HEK293 (cell line): ENCODE measurements at regions not wholly inside any gene's neighbourhood (a gene's known extent, or its start where the extent isn't known, plus 50 kb on each side); places are given as distances from the start of the nearest gene placed in this dataset.

ENCODE experiments used
- CTCF ChIA-PET: fragments of 350-600 bp; formaldehyde crosslinking; extraction: SDS; loops from one replicate; lab custom pipeline; 2021; ENCODE audit warnings: antibody characterized with exemption; lab: Yijun Ruan, JAX
- POLR2A ChIA-PET: fragments of 300-600 bp; formaldehyde crosslinking; extraction: SDS; loops from one replicate; lab custom pipeline; 2020; ENCODE audit warnings: antibody characterized with exemption, inconsistent platforms; lab: Yijun Ruan, JAX
- H3K27ac ChIP-seq: fragments of 200-500 bp; sonication (Bioruptor generic); 2 replicates; pipeline ENCODE4 v1.5.1; 2014; ENCODE audit warnings: low read depth, low read length, control low read depth, inconsistent platforms; ENCODE audit errors: extremely low read depth
- H3K36me3 ChIP-seq, 2 experiments: fragments of 200-500 bp in 1 of 2; sonication (Bioruptor generic) in 1 of 2; 1 replicate in 1 of 2; 2 replicates in 1 of 2; pipeline ENCODE4 v1.5.1; 2014 to 2017; ENCODE audit warnings: inconsistent platforms in 2 of 2, low read length in 2 of 2; ENCODE audit not compliant: control insufficient read depth in 2 of 2, insufficient read depth in 1 of 2
- H3K4me1 ChIP-seq: fragments of 200-500 bp; sonication (Bioruptor generic); 2 replicates; pipeline ENCODE4 v1.5.1; 2014; ENCODE audit warnings: mild to moderate bottlenecking, low read length, inconsistent platforms; ENCODE audit not compliant: control insufficient read depth, insufficient read depth
- H3K4me3 ChIP-seq: 2 replicates; pipeline ENCODE4 v1.5.1; 2011; ENCODE audit warnings: low read depth, mild to moderate bottlenecking, control low read depth, low read length, moderate library complexity
- H3K9me3 ChIP-seq: fragments of 200-500 bp; sonication (Bioruptor generic); 2 replicates; pipeline ENCODE4 v1.5.1; 2014; ENCODE audit warnings: low read depth, low read length, inconsistent platforms; ENCODE audit not compliant: control insufficient read depth, insufficient read depth
- BCL6B ChIP-seq: fragments of 450-650 bp; formaldehyde crosslinking; IDR thresholded peaks from 2 replicates; pipeline ENCODE4 v1.5.1; 2017; ENCODE audit warnings: missing biosample characterization, missing genetic modification characterization
- GLI2 ChIP-seq: fragments of 450-650 bp; formaldehyde crosslinking; IDR thresholded peaks from 2 replicates; pipeline ENCODE4; 2017; ENCODE audit warnings: missing biosample characterization, missing genetic modification characterization, low read depth, borderline replicate concordance
- KLF16 ChIP-seq: fragments of 450-650 bp; formaldehyde crosslinking; IDR thresholded peaks from 2 replicates; pipeline ENCODE4 v1.5.1; 2017; ENCODE audit warnings: missing biosample characterization, missing genetic modification characterization
- PRDM4 ChIP-seq: fragments of 450-650 bp; formaldehyde crosslinking; IDR thresholded peaks from 2 replicates; pipeline ENCODE4 v1.5.1; 2017; ENCODE audit warnings: missing biosample characterization, missing genetic modification characterization
- SALL2 ChIP-seq: fragments of 450-650 bp; formaldehyde crosslinking; IDR thresholded peaks from 2 replicates; pipeline ENCODE4 v1.5.0; 2017; ENCODE audit warnings: missing biosample characterization, mild to moderate bottlenecking, missing genetic modification characterization, borderline replicate concordance
- ZBTB1 ChIP-seq: fragments of 450-650 bp; formaldehyde crosslinking; IDR thresholded peaks from 2 replicates; pipeline ENCODE4 v1.5.1; 2016; ENCODE audit warnings: missing biosample characterization, missing genetic modification characterization
- ZBTB17 ChIP-seq: fragments of 450-650 bp; formaldehyde crosslinking; IDR thresholded peaks from 2 replicates; pipeline ENCODE4 v1.5.1; 2016; ENCODE audit warnings: missing biosample characterization, missing genetic modification characterization
- ZBTB7A ChIP-seq: fragments of 450-650 bp; formaldehyde crosslinking; IDR thresholded peaks from 2 replicates; pipeline ENCODE4 v1.5.1; 2016; ENCODE audit warnings: low read depth, missing biosample characterization, missing genetic modification characterization
- ZFHX2 ChIP-seq: fragments of 450-650 bp; formaldehyde crosslinking; conservative IDR thresholded peaks from 2 replicates; pipeline ENCODE4 v1.5.1; 2016; ENCODE audit warnings: missing biosample characterization, missing genetic modification characterization
- ZFP37 ChIP-seq: fragments of 450-650 bp; formaldehyde crosslinking; IDR thresholded peaks from 2 replicates; pipeline ENCODE4 v1.5.1; 2016; ENCODE audit warnings: missing biosample characterization, missing genetic modification characterization
- ZFP69B ChIP-seq: fragments of 450-650 bp; formaldehyde crosslinking; IDR thresholded peaks from 2 replicates; pipeline ENCODE4 v1.5.1; 2016; ENCODE audit warnings: missing biosample characterization, missing genetic modification characterization
- ZNF132 ChIP-seq: fragments of 450-650 bp; formaldehyde crosslinking; IDR thresholded peaks from 2 replicates; pipeline ENCODE4 v1.5.1; 2017; ENCODE audit warnings: missing biosample characterization, missing genetic modification characterization, borderline replicate concordance
- ZNF274 ChIP-seq, 2 experiments: fragments of 200-500 bp in 1 of 2; fragments of 450-650 bp in 1 of 2; sonication (Bioruptor generic) in 1 of 2; formaldehyde crosslinking in 1 of 2; IDR thresholded peaks; 2 replicates each; pipeline versions ENCODE4 v1.5.1 to v1.6.1; 2014 to 2016; ENCODE audit warnings: borderline replicate concordance in 1 of 2, inconsistent platforms in 1 of 2, low read length in 1 of 2, missing biosample characterization in 1 of 2, missing genetic modification characterization in 1 of 2
- ZNF292 ChIP-seq: fragments of 450-650 bp; formaldehyde crosslinking; IDR thresholded peaks from 2 replicates; pipeline ENCODE4 v1.5.1; 2016; ENCODE audit warnings: low read depth, missing biosample characterization, missing genetic modification characterization, borderline replicate concordance
- ZNF37A ChIP-seq: fragments of 450-650 bp; IDR thresholded peaks from 2 replicates; pipeline ENCODE4 v1.5.1; 2018; ENCODE audit warnings: missing biosample characterization, missing genetic modification characterization
- ZNF501 ChIP-seq: fragments of 450-650 bp; formaldehyde crosslinking; IDR thresholded peaks from 2 replicates; pipeline ENCODE4 v1.5.1; 2016; ENCODE audit warnings: missing biosample characterization, missing genetic modification characterization
- ZNF555 ChIP-seq: fragments of 450-650 bp; formaldehyde crosslinking; conservative IDR thresholded peaks from 2 replicates; pipeline ENCODE4 v1.5.1; 2017; ENCODE audit warnings: missing biosample characterization, mild to moderate bottlenecking, missing genetic modification characterization, inconsistent platforms
- ZNF621 ChIP-seq: fragments of 450-650 bp; formaldehyde crosslinking; IDR thresholded peaks from 2 replicates; pipeline ENCODE4 v1.5.1; 2017; ENCODE audit warnings: missing biosample characterization, missing genetic modification characterization
- ZNF664 ChIP-seq: fragments of 450-650 bp; formaldehyde crosslinking; IDR thresholded peaks from 2 replicates; pipeline ENCODE4 v1.5.1; 2016; ENCODE audit warnings: missing biosample characterization, missing genetic modification characterization
- TF ChIP-seq, protein P1 (sequence below): fragments of 450-650 bp; formaldehyde crosslinking; IDR thresholded peaks from 2 replicates; pipeline ENCODE4 v1.5.1; 2016; ENCODE audit warnings: missing biosample characterization, missing genetic modification characterization
- TF ChIP-seq, protein P2 (sequence below): fragments of 450-650 bp; formaldehyde crosslinking; IDR thresholded peaks from 2 replicates; pipeline ENCODE4 v1.5.1; 2016; ENCODE audit warnings: missing biosample characterization, missing genetic modification characterization

- no peak for TF ChIP-seq ZNF274 (IDR thresholded peaks at IDR 0.05; ENCODE audit: low read length)
- no peak for TF ChIP-seq ZNF274 (tag by site-specific recombination; IDR thresholded peaks at IDR 0.05; ENCODE audit: borderline replicate concordance)
- no peak for TF ChIP-seq BCL6B (tag by site-specific recombination)
- TF ChIP-seq SALL2 (tag by site-specific recombination), result no peak
- no peak for TF ChIP-seq ZNF132 (tag by site-specific recombination)
- TF ChIP-seq, protein P1, sequence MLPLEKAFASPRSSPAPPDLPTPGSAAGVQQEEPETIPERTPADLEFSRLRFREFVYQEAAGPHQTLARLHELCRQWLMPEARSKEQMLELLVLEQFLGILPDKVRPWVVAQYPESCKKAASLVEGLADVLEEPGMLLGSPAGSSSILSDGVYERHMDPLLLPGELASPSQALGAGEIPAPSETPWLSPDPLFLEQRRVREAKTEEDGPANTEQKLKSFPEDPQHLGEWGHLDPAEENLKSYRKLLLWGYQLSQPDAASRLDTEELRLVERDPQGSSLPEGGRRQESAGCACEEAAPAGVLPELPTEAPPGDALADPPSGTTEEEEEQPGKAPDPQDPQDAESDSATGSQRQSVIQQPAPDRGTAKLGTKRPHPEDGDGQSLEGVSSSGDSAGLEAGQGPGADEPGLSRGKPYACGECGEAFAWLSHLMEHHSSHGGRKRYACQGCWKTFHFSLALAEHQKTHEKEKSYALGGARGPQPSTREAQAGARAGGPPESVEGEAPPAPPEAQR (tag by site-specific recombination), result no peak
These were observed 91.0 kb downstream of the OLFM1 start (continued) for GRCh38 chr9:135178498-135178897.

DNA sequence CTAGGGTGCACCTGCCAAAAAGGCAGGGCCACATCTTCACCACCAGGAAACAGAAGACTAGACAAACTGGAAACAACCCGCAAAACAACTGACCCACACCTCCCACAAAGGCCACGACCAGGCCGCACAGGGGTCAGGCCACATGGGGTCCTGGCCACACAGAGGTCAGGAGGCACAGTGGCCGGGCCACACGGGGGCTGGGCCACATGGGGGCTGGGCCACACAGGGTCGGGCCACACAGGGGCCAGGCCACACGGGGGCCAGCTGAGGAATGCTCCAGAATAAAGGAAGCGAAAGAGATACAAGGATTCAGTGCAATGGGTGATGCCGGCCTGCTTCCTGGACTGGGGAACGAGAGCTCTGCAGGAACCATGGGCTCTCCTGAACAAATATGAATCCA is 91.6 kb downstream of the OLFM1 start:
- POLR2A ChIA-PET, result no interaction called here
- Histone ChIP-seq H3K36me3 (no peaks in the 10 kb centered on the region), H3K4me3 (no peak overlapping the region), H3K9me3 (no peaks in the 10 kb centered on the region), H3K4me1 (no peaks in the 10 kb centered on the region), H3K27ac (no peak overlapping the region)
- TF ChIP-seq ZNF274 (IDR thresholded peaks at IDR 0.05; ENCODE audit: low read length) (no peak), ZNF274 (tag by site-specific recombination; IDR thresholded peaks at IDR 0.05; ENCODE audit: borderline replicate concordance) (no peak), ZBTB1 (tag by site-specific recombination) (no peak), ZNF664 (tag by site-specific recombination) (no peak), ZBTB7A (tag by site-specific recombination) (no peak), ZNF555 (tag by site-specific recombination) (no peak), GLI2 (tag by site-specific recombination) (no peak), ZFHX2 (tag by site-specific recombination) (no peak), ZNF292 (no peak), ZNF37A (tag by site-specific recombination) (no peak), ZNF501 (tag by site-specific recombination) (no peak), KLF16 (tag by site-specific recombination) (no peak), ZNF621 (tag by site-specific recombination) (no peak), PRDM4 (tag by site-specific recombination) (no peak), ZFP69B (tag by site-specific recombination) (no peak), ZBTB17 (tag by site-specific recombination) (no peak), ZFP37 (tag by site-specific recombination) (no peak)
- TF ChIP-seq, protein P2, sequence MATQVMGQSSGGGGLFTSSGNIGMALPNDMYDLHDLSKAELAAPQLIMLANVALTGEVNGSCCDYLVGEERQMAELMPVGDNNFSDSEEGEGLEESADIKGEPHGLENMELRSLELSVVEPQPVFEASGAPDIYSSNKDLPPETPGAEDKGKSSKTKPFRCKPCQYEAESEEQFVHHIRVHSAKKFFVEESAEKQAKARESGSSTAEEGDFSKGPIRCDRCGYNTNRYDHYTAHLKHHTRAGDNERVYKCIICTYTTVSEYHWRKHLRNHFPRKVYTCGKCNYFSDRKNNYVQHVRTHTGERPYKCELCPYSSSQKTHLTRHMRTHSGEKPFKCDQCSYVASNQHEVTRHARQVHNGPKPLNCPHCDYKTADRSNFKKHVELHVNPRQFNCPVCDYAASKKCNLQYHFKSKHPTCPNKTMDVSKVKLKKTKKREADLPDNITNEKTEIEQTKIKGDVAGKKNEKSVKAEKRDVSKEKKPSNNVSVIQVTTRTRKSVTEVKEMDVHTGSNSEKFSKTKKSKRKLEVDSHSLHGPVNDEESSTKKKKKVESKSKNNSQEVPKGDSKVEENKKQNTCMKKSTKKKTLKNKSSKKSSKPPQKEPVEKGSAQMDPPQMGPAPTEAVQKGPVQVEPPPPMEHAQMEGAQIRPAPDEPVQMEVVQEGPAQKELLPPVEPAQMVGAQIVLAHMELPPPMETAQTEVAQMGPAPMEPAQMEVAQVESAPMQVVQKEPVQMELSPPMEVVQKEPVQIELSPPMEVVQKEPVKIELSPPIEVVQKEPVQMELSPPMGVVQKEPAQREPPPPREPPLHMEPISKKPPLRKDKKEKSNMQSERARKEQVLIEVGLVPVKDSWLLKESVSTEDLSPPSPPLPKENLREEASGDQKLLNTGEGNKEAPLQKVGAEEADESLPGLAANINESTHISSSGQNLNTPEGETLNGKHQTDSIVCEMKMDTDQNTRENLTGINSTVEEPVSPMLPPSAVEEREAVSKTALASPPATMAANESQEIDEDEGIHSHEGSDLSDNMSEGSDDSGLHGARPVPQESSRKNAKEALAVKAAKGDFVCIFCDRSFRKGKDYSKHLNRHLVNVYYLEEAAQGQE, result no peak
- TF ChIP-seq, protein P1 (tag by site-specific recombination), result no peak
- CTCF ChIA-PET, result interaction anchor here (0.6 to 0.7 kb wide), 2 partner anchors 90 to 92 kb away, joined by 3 to 4 read pairs; no protein-coding TSS in a partner anchor
